ENCODE measurements at regions not wholly inside any gene's neighbourhood (a gene's known extent, or its start where the extent isn't known, plus 50 kb on each side); places are given as distances from the start of the nearest gene placed in this dataset.

- TF ChIP-seq CTCF (IDR thresholded peaks at IDR 0.05) (no peak), POLR2A (IDR thresholded peaks at IDR 0.05) (no peak)
Measured at GRCh38 chr20:7171911-7172310, 404.4 kb downstream of the BMP2 start.
